ENCODE measurements at regions not wholly inside any gene's neighbourhood (a gene's known extent, or its start where the extent isn't known, plus 50 kb on each side); places are given as distances from the start of the nearest gene placed in this dataset.

DNA sequence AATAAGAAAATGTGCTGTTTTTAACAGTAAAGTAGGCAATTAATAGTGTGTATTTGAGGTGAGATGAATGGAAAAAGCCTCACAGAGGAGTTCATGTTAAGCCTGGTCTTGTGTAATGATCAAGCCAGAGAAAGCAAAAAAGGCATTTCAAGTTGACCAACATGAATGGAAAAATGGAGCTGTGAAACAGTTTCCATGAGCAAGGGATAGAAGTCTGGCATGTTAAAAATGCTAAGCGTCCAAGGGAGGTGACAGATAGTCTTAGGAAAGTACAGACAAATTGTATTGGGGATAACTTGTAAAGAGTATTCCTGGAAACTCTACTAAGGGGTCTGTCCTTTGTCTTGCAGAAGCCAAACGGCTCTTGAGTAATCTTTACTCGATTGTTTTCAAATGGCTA is 506.8 kb upstream of the ATXN8OS start:
- Mint-ChIP-seq H3K27me3 (ENCODE audit: low read depth) (no peaks in the 10 kb centered on the region), H3K4me3 (ENCODE audit: unreplicated experiment) (no peak overlapping the region), H3K36me3 (ENCODE audit: low read depth) (no peaks in the 10 kb centered on the region), H3K27ac (ENCODE audit: unreplicated experiment) (no peak overlapping the region), H3K9me3 (ENCODE audit: low read depth) (no peaks in the 10 kb centered on the region), H3K4me1 (ENCODE audit: low read depth) (no peaks in the 10 kb centered on the region)
- TF ChIP-seq, protein P1, sequence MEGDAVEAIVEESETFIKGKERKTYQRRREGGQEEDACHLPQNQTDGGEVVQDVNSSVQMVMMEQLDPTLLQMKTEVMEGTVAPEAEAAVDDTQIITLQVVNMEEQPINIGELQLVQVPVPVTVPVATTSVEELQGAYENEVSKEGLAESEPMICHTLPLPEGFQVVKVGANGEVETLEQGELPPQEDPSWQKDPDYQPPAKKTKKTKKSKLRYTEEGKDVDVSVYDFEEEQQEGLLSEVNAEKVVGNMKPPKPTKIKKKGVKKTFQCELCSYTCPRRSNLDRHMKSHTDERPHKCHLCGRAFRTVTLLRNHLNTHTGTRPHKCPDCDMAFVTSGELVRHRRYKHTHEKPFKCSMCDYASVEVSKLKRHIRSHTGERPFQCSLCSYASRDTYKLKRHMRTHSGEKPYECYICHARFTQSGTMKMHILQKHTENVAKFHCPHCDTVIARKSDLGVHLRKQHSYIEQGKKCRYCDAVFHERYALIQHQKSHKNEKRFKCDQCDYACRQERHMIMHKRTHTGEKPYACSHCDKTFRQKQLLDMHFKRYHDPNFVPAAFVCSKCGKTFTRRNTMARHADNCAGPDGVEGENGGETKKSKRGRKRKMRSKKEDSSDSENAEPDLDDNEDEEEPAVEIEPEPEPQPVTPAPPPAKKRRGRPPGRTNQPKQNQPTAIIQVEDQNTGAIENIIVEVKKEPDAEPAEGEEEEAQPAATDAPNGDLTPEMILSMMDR (IDR thresholded peaks at IDR 0.05): no peak
- DNase-seq (ENCODE audit: low spot score): no peak

DNA sequence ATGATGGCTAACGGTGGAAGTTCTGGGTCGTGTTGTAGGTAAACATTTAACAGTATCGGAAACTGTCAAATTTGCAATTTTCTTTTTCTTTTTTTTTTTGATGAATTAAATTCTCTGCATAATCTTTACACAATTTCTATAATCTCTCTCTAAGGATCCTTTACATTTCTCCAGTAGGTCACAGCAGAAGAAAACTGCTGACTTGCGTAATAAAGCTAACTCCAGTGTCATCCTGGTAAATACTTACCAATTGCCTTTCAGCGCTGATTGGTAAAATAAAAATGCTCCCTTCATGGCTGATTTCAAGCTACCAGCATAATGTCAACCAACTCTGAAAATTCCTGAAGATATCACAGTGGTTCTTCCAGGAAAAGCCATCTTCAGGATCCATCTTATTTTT is 510.5 kb upstream of the ATXN8OS start:
- H3K27me3 Mint-ChIP-seq (ENCODE audit: low read depth): no peaks in the 10 kb centered on the region

DNA sequence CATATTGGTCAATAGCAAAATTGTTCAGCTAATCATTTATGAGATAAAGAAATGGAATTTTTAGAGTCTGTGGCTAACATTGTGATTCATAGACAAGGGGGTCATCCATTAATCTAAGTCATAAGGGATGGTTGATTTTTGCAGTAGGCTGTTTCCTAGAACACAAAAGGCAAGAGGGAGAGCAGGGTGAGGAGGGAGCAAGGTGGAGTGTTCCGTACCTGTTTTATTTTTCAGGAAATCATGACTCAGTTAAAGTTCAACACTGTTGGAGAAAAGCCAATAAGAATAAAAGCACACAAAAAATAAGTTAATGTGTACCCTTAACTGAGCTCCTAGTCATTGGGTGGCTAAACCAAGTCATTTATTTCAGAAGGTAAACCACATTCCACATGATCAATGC is 512.4 kb upstream of the ATXN8OS start:
- Mint-ChIP-seq H3K4me1 (ENCODE audit: low read depth) (no peaks in the 10 kb centered on the region), H3K4me3 (ENCODE audit: unreplicated experiment) (no peak overlapping the region), H3K27me3 (ENCODE audit: low read depth) (no peaks in the 10 kb centered on the region), H3K9me3 (ENCODE audit: low read depth) (no peaks in the 10 kb centered on the region), H3K36me3 (ENCODE audit: low read depth) (no peaks in the 10 kb centered on the region), H3K27ac (ENCODE audit: unreplicated experiment) (no peak overlapping the region)
- TF ChIP-seq, protein P1 (IDR thresholded peaks at IDR 0.05): no peak
- DNase-seq (ENCODE audit: low spot score): no peak

More for the DNA sequence above, 510.5 kb upstream of the ATXN8OS start:
- TF ChIP-seq, protein P1 (IDR thresholded peaks at IDR 0.05): no peak
- no peak for DNase-seq (ENCODE audit: low spot score)
- Mint-ChIP-seq H3K4me3 (ENCODE audit: unreplicated experiment) (no peak overlapping the region), H3K27ac (ENCODE audit: unreplicated experiment) (no peak overlapping the region), H3K36me3 (ENCODE audit: low read depth) (no peaks in the 10 kb centered on the region), H3K4me1 (ENCODE audit: low read depth) (no peaks in the 10 kb centered on the region), H3K9me3 (ENCODE audit: low read depth) (no peaks in the 10 kb centered on the region)

DNA sequence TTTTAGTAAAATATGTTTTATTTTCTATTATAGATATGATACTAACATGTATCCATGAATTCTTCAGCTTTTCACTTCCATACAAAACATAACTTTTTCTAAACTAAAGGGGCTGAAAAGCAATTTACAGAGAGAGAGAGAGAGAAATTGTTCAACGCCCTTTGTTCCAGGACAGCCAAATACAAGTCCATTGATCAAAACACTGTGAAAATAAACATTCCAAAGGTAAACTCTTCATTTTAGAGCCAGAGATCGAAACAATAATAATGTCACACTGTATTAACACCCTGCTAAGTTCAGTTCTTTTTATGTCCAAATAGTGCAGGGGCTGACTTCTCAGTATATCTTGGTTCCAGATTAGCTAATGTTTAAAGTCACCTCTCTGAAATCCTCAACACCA is 516.2 kb upstream of the ATXN8OS start:
- Mint-ChIP-seq H3K4me1 (ENCODE audit: low read depth) (peaks cover 4% of the 10 kb centered on the region), H3K9me3 (ENCODE audit: low read depth) (no peaks in the 10 kb centered on the region), H3K36me3 (ENCODE audit: low read depth) (no peaks in the 10 kb centered on the region), H3K4me3 (ENCODE audit: unreplicated experiment) (no peak overlapping the region), H3K27me3 (ENCODE audit: low read depth) (no peaks in the 10 kb centered on the region), H3K27ac (ENCODE audit: unreplicated experiment) (no peak overlapping the region)
- no peak for DNase-seq (ENCODE audit: low spot score)
- TF ChIP-seq, protein P1 (IDR thresholded peaks at IDR 0.05): no peak

DNA sequence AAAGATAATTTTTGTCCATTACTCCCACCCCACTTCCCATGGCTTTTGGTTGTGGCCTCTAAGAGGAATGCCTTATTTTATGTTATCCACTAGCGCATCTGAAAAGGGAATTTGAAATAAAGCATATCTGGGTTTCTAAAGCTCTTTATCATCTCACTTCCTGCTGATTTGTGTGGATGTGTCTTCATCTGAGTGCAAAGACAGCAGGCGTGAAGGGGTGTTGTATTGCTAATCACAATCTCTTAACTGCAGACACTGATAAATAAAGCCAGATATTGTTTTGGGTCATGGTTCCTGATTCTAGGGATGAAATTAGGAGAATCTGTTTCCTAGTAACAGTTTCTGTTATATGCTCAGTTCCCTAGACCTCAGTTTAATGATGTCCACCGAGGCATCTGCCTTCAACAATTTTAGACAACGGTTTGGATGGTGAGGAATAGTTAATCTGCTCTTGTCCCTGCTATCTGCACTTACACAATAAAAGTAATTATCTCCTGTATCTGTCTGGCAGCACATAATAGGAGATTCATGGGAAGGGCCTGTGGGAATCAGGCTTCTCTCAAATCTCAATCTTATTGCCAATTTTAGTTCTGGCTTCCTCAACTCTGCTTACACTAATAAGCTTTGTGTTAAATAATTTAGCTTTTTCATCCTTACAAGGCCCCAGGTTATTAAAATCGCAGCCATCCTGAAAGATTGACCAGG is 517.9 kb upstream of the ATXN8OS start:
- Mint-ChIP-seq H3K4me3 (ENCODE audit: unreplicated experiment) (no peak overlapping the region), H3K27me3 (ENCODE audit: low read depth) (no peaks in the 10 kb centered on the region), H3K9me3 (ENCODE audit: low read depth) (no peaks in the 10 kb centered on the region), H3K27ac (ENCODE audit: unreplicated experiment) (no peak overlapping the region), H3K36me3 (ENCODE audit: low read depth) (no peaks in the 10 kb centered on the region), H3K4me1 (ENCODE audit: low read depth) (peaks cover 4% of the 10 kb centered on the region)
- TF ChIP-seq, protein P1 (IDR thresholded peaks at IDR 0.05): no peak
- no peak for DNase-seq (ENCODE audit: low spot score)
